ENCODE measurements at regions not wholly inside any gene's neighbourhood (a gene's known extent, or its start where the extent isn't known, plus 50 kb on each side); places are given as distances from the start of the nearest gene placed in this dataset.

GRCh38 chr4:23388699-23389395 lies 501.0 kb downstream of the PPARGC1A start:
- no peak for TF ChIP-seq CTCF (IDR thresholded peaks at IDR 0.05)
- no peak for TF ChIP-seq POLR2A (IDR thresholded peaks at IDR 0.05)
